HepG2 (cell line): ENCODE measurements at regions not wholly inside any gene's neighbourhood (a gene's known extent, or its start where the extent isn't known, plus 50 kb on each side); places are given as distances from the start of the nearest gene placed in this dataset.

Experiments used
- BRD4 ChIP-seq: sonication (generic); formaldehyde crosslinking; IDR thresholded peaks from 2 replicates; pipeline ENCODE4 v1.4.0; 2020; ENCODE audit warnings: missing genetic modification reagents
- EHMT2 ChIP-seq: fragments of 200-600 bp; sonication (generic); IDR thresholded peaks from 2 replicates; pipeline ENCODE4 v1.7.0; 2017; ENCODE audit warnings: antibody characterized with exemption, low read depth, low read length, borderline replicate concordance
- HNF4A ChIP-seq: sonication (generic); formaldehyde crosslinking; IDR thresholded peaks from 2 replicates; pipeline ENCODE4 v1.4.0; 2020; ENCODE audit warnings: missing genetic modification reagents
- SMARCC2 ChIP-seq: fragments of 450-650 bp; IDR thresholded peaks from 2 replicates; pipeline ENCODE4 v1.6.1; 2017; ENCODE audit warnings: antibody characterized with exemption, mild to moderate bottlenecking
- SOX6 ChIP-seq, 2 experiments: fragments of 450-650 bp in 1 of 2; sonication (generic) in 1 of 2; formaldehyde crosslinking in 1 of 2; IDR thresholded peaks; 2 replicates each; pipeline versions ENCODE4 v1.4.0 to v1.6.1; 2017 to 2020; ENCODE audit warnings: antibody characterized with exemption in 1 of 2, mild to moderate bottlenecking in 1 of 2, missing genetic modification reagents in 1 of 2
- STAT5B ChIP-seq: sonication (generic); formaldehyde crosslinking; IDR thresholded peaks from 2 replicates; pipeline ENCODE4 v1.4.0; 2020; ENCODE audit warnings: missing genetic modification reagents
- U2AF1 ChIP-seq: fragments of 200-400 bp; formaldehyde crosslinking; optimal IDR thresholded peaks from 2 replicates; pipeline ENCODE3; 2017; ENCODE audit warnings: mild to moderate bottlenecking, low read depth, low read length
- ZBTB33 ChIP-seq: sonication (generic); formaldehyde crosslinking; IDR thresholded peaks from 2 replicates; pipeline ENCODE4 v1.4.0; 2020; ENCODE audit warnings: missing genetic modification reagents
- ZKSCAN5 ChIP-seq: sonication (generic); formaldehyde crosslinking; IDR thresholded peaks from 2 replicates; pipeline ENCODE4 v1.5.1; 2020; ENCODE audit warnings: mild to moderate bottlenecking, missing genetic modification reagents
- ZMYM4 ChIP-seq: sonication (generic); formaldehyde crosslinking; IDR thresholded peaks from 2 replicates; pipeline ENCODE4 v1.8.1; 2023; ENCODE audit warnings: mild to moderate bottlenecking, missing genetic modification reagents
- ZNF446 ChIP-seq: sonication (generic); formaldehyde crosslinking; IDR thresholded peaks from 2 replicates; pipeline ENCODE4 v1.5.0; 2020; ENCODE audit warnings: mild to moderate bottlenecking, missing genetic modification reagents
- ZNF784 ChIP-seq: sonication (generic); formaldehyde crosslinking; IDR thresholded peaks from 2 replicates; pipeline ENCODE4 v1.5.1; 2020; ENCODE audit warnings: missing genetic modification reagents, mild to moderate bottlenecking, borderline replicate concordance
- TF ChIP-seq, protein P1 (sequence below): sonication (generic); formaldehyde crosslinking; IDR thresholded peaks from 2 replicates; pipeline ENCODE4 v1.8.1; 2023; ENCODE audit warnings: mild to moderate bottlenecking, missing genetic modification reagents
- TF ChIP-seq, protein P2 (sequence below): sonication (generic); formaldehyde crosslinking; conservative IDR thresholded peaks from 2 replicates; pipeline ENCODE4 v1.8.0; 2022; ENCODE audit warnings: low read depth, missing genetic modification reagents
- TF ChIP-seq, protein P3 (sequence below): sonication (generic); formaldehyde crosslinking; IDR thresholded peaks from 2 replicates; pipeline ENCODE4 v1.5.0; 2020; ENCODE audit warnings: mild to moderate bottlenecking, missing genetic modification reagents, moderate library complexity

DNA sequence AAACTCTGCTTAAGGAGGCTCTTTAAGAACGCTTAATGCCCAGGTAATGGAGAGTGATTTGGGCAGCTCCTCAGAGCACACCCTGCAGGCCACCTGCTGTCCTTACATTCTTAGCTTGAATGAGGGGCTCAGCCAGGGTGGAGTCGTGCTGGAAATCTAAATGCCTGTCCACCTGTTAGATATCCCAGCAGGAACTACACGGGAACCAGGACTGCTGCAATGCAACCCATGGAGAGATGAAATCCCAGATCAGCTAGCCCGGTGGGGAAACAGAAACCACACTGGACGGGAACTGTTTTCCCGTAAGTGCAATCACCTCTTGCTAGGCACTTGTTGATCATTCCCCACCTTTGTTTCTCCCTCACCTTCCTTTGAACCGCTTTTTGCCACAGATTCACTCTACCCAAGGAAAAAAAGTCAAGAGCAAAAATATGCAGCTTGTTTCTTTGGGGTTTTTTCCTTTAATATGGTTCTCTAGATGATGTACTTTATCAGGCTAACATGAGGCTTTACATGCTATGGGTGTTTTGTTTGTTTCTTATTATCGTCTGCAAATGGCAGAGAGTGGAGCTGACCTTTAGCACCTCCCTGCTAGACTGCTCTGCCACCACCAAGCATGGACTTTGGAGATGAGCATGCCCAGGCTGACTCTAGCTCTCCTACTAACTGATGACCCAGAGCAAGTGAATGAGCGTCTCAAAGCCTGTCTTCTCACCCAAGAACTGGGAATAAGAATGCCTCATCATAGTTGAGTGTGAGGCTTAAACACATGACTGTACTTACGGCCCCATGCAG lies 125.9 kb upstream of the TNFAIP3 start (continued):
- TF ChIP-seq, protein P1, sequence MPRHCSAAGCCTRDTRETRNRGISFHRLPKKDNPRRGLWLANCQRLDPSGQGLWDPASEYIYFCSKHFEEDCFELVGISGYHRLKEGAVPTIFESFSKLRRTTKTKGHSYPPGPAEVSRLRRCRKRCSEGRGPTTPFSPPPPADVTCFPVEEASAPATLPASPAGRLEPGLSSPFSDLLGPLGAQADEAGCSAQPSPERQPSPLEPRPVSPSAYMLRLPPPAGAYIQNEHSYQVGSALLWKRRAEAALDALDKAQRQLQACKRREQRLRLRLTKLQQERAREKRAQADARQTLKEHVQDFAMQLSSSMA: peak; percentile 66; the same call in 1 of the 2 replicates
- TF ChIP-seq, protein P2, sequence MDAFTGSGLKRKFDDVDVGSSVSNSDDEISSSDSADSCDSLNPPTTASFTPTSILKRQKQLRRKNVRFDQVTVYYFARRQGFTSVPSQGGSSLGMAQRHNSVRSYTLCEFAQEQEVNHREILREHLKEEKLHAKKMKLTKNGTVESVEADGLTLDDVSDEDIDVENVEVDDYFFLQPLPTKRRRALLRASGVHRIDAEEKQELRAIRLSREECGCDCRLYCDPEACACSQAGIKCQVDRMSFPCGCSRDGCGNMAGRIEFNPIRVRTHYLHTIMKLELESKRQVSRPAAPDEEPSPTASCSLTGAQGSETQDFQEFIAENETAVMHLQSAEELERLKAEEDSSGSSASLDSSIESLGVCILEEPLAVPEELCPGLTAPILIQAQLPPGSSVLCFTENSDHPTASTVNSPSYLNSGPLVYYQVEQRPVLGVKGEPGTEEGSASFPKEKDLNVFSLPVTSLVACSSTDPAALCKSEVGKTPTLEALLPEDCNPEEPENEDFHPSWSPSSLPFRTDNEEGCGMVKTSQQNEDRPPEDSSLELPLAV (CRISPR knock-in tag): no peak
- TF ChIP-seq ZBTB33 (no peak), ZNF784 (CRISPR knock-in tag) (0 out of 2 replicates have a peak, but pooled peaks have one; percentile 49), U2AF1 (no peak), HNF4A (CRISPR knock-in tag) (peak; percentile 62), EHMT2 (0 out of 2 replicates have a peak, but pooled peaks have one; percentile 30), ZKSCAN5 (CRISPR knock-in tag) (peak; percentile 78), ZMYM4 (CRISPR knock-in tag) (peak; percentile 63; the same call in 1 of the 2 replicates), BRD4 (0 out of 2 replicates have a peak, but pooled peaks have one; percentile 45), SOX6 (IDR thresholded peaks at IDR 0.05) (no peak), SOX6 (CRISPR knock-in tag; IDR thresholded peaks at IDR 0.05) (0 out of 2 replicates have a peak, but pooled peaks have one; percentile 35), STAT5B (CRISPR knock-in tag) (no peak), ZNF446 (CRISPR knock-in tag) (no peak), SMARCC2 (no peak)
- TF ChIP-seq, protein P3, sequence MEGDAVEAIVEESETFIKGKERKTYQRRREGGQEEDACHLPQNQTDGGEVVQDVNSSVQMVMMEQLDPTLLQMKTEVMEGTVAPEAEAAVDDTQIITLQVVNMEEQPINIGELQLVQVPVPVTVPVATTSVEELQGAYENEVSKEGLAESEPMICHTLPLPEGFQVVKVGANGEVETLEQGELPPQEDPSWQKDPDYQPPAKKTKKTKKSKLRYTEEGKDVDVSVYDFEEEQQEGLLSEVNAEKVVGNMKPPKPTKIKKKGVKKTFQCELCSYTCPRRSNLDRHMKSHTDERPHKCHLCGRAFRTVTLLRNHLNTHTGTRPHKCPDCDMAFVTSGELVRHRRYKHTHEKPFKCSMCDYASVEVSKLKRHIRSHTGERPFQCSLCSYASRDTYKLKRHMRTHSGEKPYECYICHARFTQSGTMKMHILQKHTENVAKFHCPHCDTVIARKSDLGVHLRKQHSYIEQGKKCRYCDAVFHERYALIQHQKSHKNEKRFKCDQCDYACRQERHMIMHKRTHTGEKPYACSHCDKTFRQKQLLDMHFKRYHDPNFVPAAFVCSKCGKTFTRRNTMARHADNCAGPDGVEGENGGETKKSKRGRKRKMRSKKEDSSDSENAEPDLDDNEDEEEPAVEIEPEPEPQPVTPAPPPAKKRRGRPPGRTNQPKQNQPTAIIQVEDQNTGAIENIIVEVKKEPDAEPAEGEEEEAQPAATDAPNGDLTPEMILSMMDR (CRISPR knock-in tag): 0 out of 2 replicates have a peak, but pooled peaks have one; percentile 3
